D341Med (cell line): ENCODE measurements at regions not wholly inside any gene's neighbourhood (a gene's known extent, or its start where the extent isn't known, plus 50 kb on each side); places are given as distances from the start of the nearest gene placed in this dataset.

Source experiments
- DNase-seq: peaks from one replicate; pipeline ENCODE4 v3.0.0; 2012; ENCODE audit warnings: low spot score

- DNase-seq: no peak
These were observed 394.0 kb downstream of the NPHP4 start for GRCh38 chr1:5597991-5598823.

GRCh38 chr1:5597171-5597850 is 394.9 kb downstream of the NPHP4 start:
- no peak for DNase-seq

GRCh38 chr1:5596651-5597050 is 395.6 kb downstream of the NPHP4 start:
- DNase-seq: no peak

- no peak for DNase-seq
These were observed 396.6 kb downstream of the NPHP4 start for GRCh38 chr1:5595531-5596170.

GRCh38 chr1:5594056-5594956 is 397.9 kb downstream of the NPHP4 start:
- no peak for DNase-seq

- DNase-seq: no peak
These were observed 401.5 kb downstream of the NPHP4 start for GRCh38 chr1:5590717-5591116.

GRCh38 chr1:5586629-5587028 is 405.6 kb downstream of the NPHP4 start:
- DNase-seq: no peak

GRCh38 chr1:5585256-5585655 is 407.0 kb downstream of the NPHP4 start:
- DNase-seq: no peak

GRCh38 chr1:5580926-5581325 is 411.3 kb downstream of the NPHP4 start:
- DNase-seq: no peak

GRCh38 chr1:5579966-5580365 is 412.3 kb downstream of the NPHP4 start:
- no peak for DNase-seq

- no peak for DNase-seq
These were observed 413.5 kb downstream of the NPHP4 start for GRCh38 chr1:5578690-5579089.

GRCh38 chr1:5577255-5578040 is 414.8 kb downstream of the NPHP4 start:
- no peak for DNase-seq

GRCh38 chr1:5576673-5577065 is 415.6 kb downstream of the NPHP4 start:
- DNase-seq: no peak

GRCh38 chr1:5576011-5576672 is 416.1 kb downstream of the NPHP4 start:
- no peak for DNase-seq

- DNase-seq: no peak
These were observed 416.8 kb downstream of the NPHP4 start for GRCh38 chr1:5575396-5575940.

GRCh38 chr1:5574641-5575040 is 417.6 kb downstream of the NPHP4 start:
- DNase-seq: no peak

GRCh38 chr1:5572794-5573193 is 419.4 kb downstream of the NPHP4 start:
- DNase-seq: no peak

- no peak for DNase-seq
These were observed 420.3 kb downstream of the NPHP4 start for GRCh38 chr1:5571861-5572401.

- no peak for DNase-seq
These were observed 420.8 kb downstream of the NPHP4 start for GRCh38 chr1:5571438-5571837.

- no peak for DNase-seq
These were observed 421.3 kb downstream of the NPHP4 start for GRCh38 chr1:5570931-5571330.
